Upper lobe of left lung (tissue), 4 donors: ENCODE measurements at regions not wholly inside any gene's neighbourhood (a gene's known extent, or its start where the extent isn't known, plus 50 kb on each side); places are given as distances from the start of the nearest gene placed in this dataset.

Experiments used
- CTCF ChIP-seq, 6 experiments: fragments of 450-650 bp in 4 of 6; fragments of 200-600 bp in 2 of 6; sonication (generic) in 2 of 6; IDR thresholded peaks; one replicate each; pipeline ENCODE4 v1.5.1; 2016 to 2019; ENCODE audit warnings: antibody characterized with exemption in 6 of 6
- EP300 ChIP-seq, 4 donors: sonication (generic); formaldehyde crosslinking; IDR thresholded peaks; one replicate each; pipeline ENCODE4 v1.5.1; 2017; ENCODE audit warnings: antibody characterized with exemption in 4 of 4, control low read depth in 2 of 4
- POLR2A ChIP-seq, 4 donors: fragments of 450-650 bp; IDR thresholded peaks; one replicate each; pipeline ENCODE4 v1.5.1; 2016 to 2017; ENCODE audit warnings: antibody characterized with exemption in 4 of 4, mild to moderate bottlenecking in 2 of 4
- POLR2AphosphoS5 ChIP-seq, 2 donors: sonication (generic); formaldehyde crosslinking; IDR thresholded peaks; one replicate each; pipeline ENCODE4 v1.5.1; 2017; ENCODE audit warnings: antibody characterized with exemption in 2 of 2

GRCh38 chr20:52738081-52738480 is 234.1 kb upstream of the TSHZ2 start:
- TF ChIP-seq POLR2AphosphoS5 (IDR thresholded peaks at IDR 0.05) (no peak), CTCF (IDR thresholded peaks at IDR 0.05) (no peak), POLR2A (IDR thresholded peaks at IDR 0.05) (no peak), EP300 (IDR thresholded peaks at IDR 0.05) (no peak)
